PC-3 (cell line): ENCODE measurements at regions not wholly inside any gene's neighbourhood (a gene's known extent, or its start where the extent isn't known, plus 50 kb on each side); places are given as distances from the start of the nearest gene placed in this dataset.

Experiments
- CTCF ChIP-seq: fragments of 300-600 bp; sonication (generic); conservative IDR thresholded peaks from 2 replicates; pipeline ENCODE4 v1.5.1; 2017; ENCODE audit warnings: antibody characterized with exemption, low read depth, mild to moderate bottlenecking, low read length
- EZH2 ChIP-seq: fragments of 300-600 bp; sonication (generic); IDR thresholded peaks from one replicate; pipeline ENCODE4 v1.6.1; 2017; ENCODE audit warnings: antibody characterized with exemption, mild to moderate bottlenecking, low read length; ENCODE audit not compliant: unreplicated experiment

GRCh38 chr4:156672492-156673305 is 298.9 kb downstream of the PDGFC start:
- TF ChIP-seq CTCF (no peak), EZH2 (no peak)
